A549 (cell line): ENCODE measurements at regions not wholly inside any gene's neighbourhood (a gene's known extent, or its start where the extent isn't known, plus 50 kb on each side); places are given as distances from the start of the nearest gene placed in this dataset.

Source experiments
- ATAC-seq, 2 experiments: fragments of 200-7000 bp in 1 of 2; fragments of >200 bp in 1 of 2; cut with Nextera tagmentation in 1 of 2; cut with Tn5 transposase in 1 of 2; 3 replicates each; pipeline versions ENCODE4 v1.8.0 to v1.9.1; 2018 to 2020; ENCODE audit warnings: mild to moderate bottlenecking in 1 of 2, moderate library complexity in 1 of 2
- CTCF ChIA-PET: fragments of 300-600 bp; sonication (Branson Sonifier 250); formaldehyde crosslinking; extraction: SDS; loops from one replicate; lab custom pipeline; 2021; ENCODE audit warnings: antibody characterized with exemption, inconsistent platforms; lab: Yijun Ruan, JAX
- POLR2A ChIA-PET: fragments of 350-600 bp; formaldehyde crosslinking; extraction: SDS; loops from one replicate; lab custom pipeline; 2021; ENCODE audit warnings: antibody characterized with exemption, inconsistent platforms; lab: Yijun Ruan, JAX
- DNase-seq, 2 experiments: peaks; one replicate each; pipeline versions ENCODE4 v3.0.0 to v3.0.0-alpha.2; 2011 to 2016; ENCODE audit warnings: low read depth in 1 of 2, low spot score in 1 of 2
- FAIRE-seq: peaks from 2 replicates; lab custom pipeline; 2011; peaks lifted over from hg19 to GRCh38; lab: Jason Lieb, UNC
- H3K27ac ChIP-seq, 2 experiments: fragments of >200 bp; sonication (Bioruptor Twin); formaldehyde crosslinking; 3 replicates each; pipeline ENCODE4 v1.5.1; 2016 to 2017
- H3K4me1 ChIP-seq: fragments of >200 bp; sonication (Bioruptor Twin); formaldehyde crosslinking; 3 replicates; pipeline ENCODE4 v1.6.1; 2016
- H3K4me2 ChIP-seq: fragments of >200 bp; sonication (Bioruptor Twin); formaldehyde crosslinking; 3 replicates; pipeline ENCODE4 v1.6.1; 2016
- H3K4me3 ChIP-seq: fragments of >200 bp; sonication (Bioruptor Twin); formaldehyde crosslinking; 3 replicates; pipeline ENCODE4 v1.5.1; 2016
- H3K9me3 ChIP-seq: fragments of >200 bp; sonication (Bioruptor Twin); formaldehyde crosslinking; 3 replicates; pipeline ENCODE4 v1.6.1; 2016
- CBX2 ChIP-seq: fragments of 200-600 bp; sonication (generic); IDR thresholded peaks from 2 replicates; pipeline ENCODE4 v1.6.1; 2016; ENCODE audit warnings: low read depth, mild to moderate bottlenecking, borderline replicate concordance
- CBX8 ChIP-seq: fragments of 200-600 bp; sonication (generic); IDR thresholded peaks from 2 replicates; pipeline ENCODE4 v1.6.1; 2016
- CEBPB ChIP-seq, 2 experiments: fragments of >200 bp in 1 of 2; sonication (Bioruptor Twin) in 1 of 2; formaldehyde crosslinking in 1 of 2; IDR thresholded peaks; 2 replicates each; pipeline ENCODE4 v1.6.1; 2012 to 2016
- E2F6 ChIP-seq: IDR thresholded peaks from 2 replicates; pipeline ENCODE4 v1.6.1; 2012; ENCODE audit warnings: low read depth, borderline replicate concordance
- EHMT2 ChIP-seq: fragments of 200-600 bp; sonication (generic); IDR thresholded peaks from 2 replicates; pipeline ENCODE4 v1.6.1; 2016; ENCODE audit warnings: antibody characterized with exemption, low read depth, mild to moderate bottlenecking, moderate library complexity
- EP300 ChIP-seq, 2 experiments: fragments of >200 bp; sonication (Bioruptor Twin); formaldehyde crosslinking; IDR thresholded peaks; 2 replicates in 1 of 2; 3 replicates in 1 of 2; pipeline ENCODE4 v1.6.1; 2016 to 2017
- ESRRA ChIP-seq: fragments of 150-350 bp; IDR thresholded peaks from 2 replicates; pipeline ENCODE4 v1.6.1; 2014; ENCODE audit warnings: mild to moderate bottlenecking, low read length, borderline replicate concordance
- FOXS1 ChIP-seq: fragments of 250-450 bp; sonication (Bioruptor Pico); IDR thresholded peaks from 2 replicates; pipeline ENCODE4 v1.5.0; 2020; ENCODE audit warnings: mild to moderate bottlenecking, moderate library complexity
- HES2 ChIP-seq: fragments of >200 bp; sonication (Bioruptor Twin); formaldehyde crosslinking; IDR thresholded peaks from 2 replicates; pipeline ENCODE4 v1.6.1; 2016
- HEYL ChIP-seq: fragments of 250-450 bp; sonication (Bioruptor Pico); IDR thresholded peaks from 2 replicates; pipeline ENCODE4 v1.8.0; 2021; ENCODE audit warnings: mild to moderate bottlenecking, moderate library complexity
- HOXA7 ChIP-seq: fragments of 250-450 bp; sonication (Bioruptor Pico); IDR thresholded peaks from 2 replicates; pipeline ENCODE4 v1.5.0; 2020; ENCODE audit warnings: mild to moderate bottlenecking, moderate library complexity
- KDM1A ChIP-seq: fragments of 200-600 bp; sonication (generic); IDR thresholded peaks from 2 replicates; pipeline ENCODE4 v1.6.1; 2016; ENCODE audit warnings: low read depth, mild to moderate bottlenecking
- KDM5A ChIP-seq: fragments of 200-600 bp; sonication (generic); IDR thresholded peaks from 2 replicates; pipeline ENCODE4 v1.6.1; 2016; ENCODE audit warnings: antibody characterized with exemption, mild to moderate bottlenecking
- MAX ChIP-seq: IDR thresholded peaks from 2 replicates; pipeline ENCODE4 v1.6.1; 2012
- MAZ ChIP-seq: fragments of 150-350 bp; IDR thresholded peaks from 2 replicates; pipeline ENCODE4 v1.6.1; 2014; ENCODE audit warnings: antibody characterized with exemption, low read depth, low read length, borderline replicate concordance
- MYC ChIP-seq: IDR thresholded peaks from 2 replicates; pipeline ENCODE4 v1.6.1; 2012; ENCODE audit warnings: mild to moderate bottlenecking, inconsistent platforms, low read length, improper control_type of control experiment, borderline replicate concordance
- NFE2L2 ChIP-seq: fragments of 150-350 bp; conservative IDR thresholded peaks from 2 replicates; pipeline ENCODE4 v1.6.1; 2014; ENCODE audit warnings: low read length
- NR3C1 ChIP-seq: fragments of >200 bp; sonication (Bioruptor Twin); formaldehyde crosslinking; IDR thresholded peaks from 3 replicates; pipeline ENCODE4 v1.6.1; 2017
- POLR2AphosphoS2 ChIP-seq: conservative IDR thresholded peaks from 2 replicates; pipeline ENCODE4 v1.6.1; 2012; ENCODE audit warnings: low read length, improper control_type of control experiment, inconsistent platforms
- RARB ChIP-seq: fragments of 250-450 bp; sonication (Bioruptor Pico); IDR thresholded peaks from 2 replicates; pipeline ENCODE4 v1.8.0; 2021; ENCODE audit warnings: mild to moderate bottlenecking, moderate library complexity
- RCOR1 ChIP-seq: fragments of 150-350 bp; IDR thresholded peaks from 2 replicates; pipeline ENCODE4 v1.6.1; 2014; ENCODE audit warnings: antibody characterized with exemption, low read length, low read depth
- REST ChIP-seq: fragments of 200-600 bp; sonication (generic); IDR thresholded peaks from 2 replicates; pipeline ENCODE4 v1.6.1; 2016; ENCODE audit warnings: antibody characterized with exemption, mild to moderate bottlenecking, moderate library complexity
- RFX5 ChIP-seq: fragments of 450-650 bp; IDR thresholded peaks from 2 replicates; pipeline ENCODE4 v1.7.1; 2014; ENCODE audit warnings: antibody characterized with exemption, mild to moderate bottlenecking, moderate library complexity
- RNF2 ChIP-seq: fragments of 200-600 bp; sonication (generic); IDR thresholded peaks from 2 replicates; pipeline ENCODE4 v1.6.1; 2016; ENCODE audit warnings: low read depth, mild to moderate bottlenecking, antibody characterized with exemption, moderate library complexity, borderline replicate concordance
- SMC3 ChIP-seq: fragments of >200 bp; sonication (Bioruptor Twin); formaldehyde crosslinking; IDR thresholded peaks from 3 replicates; pipeline ENCODE4 v1.6.1; 2018; ENCODE audit warnings: inconsistent platforms
- SREBF2 ChIP-seq: fragments of 450-650 bp; IDR thresholded peaks from 2 replicates; pipeline ENCODE4 v1.6.1; 2014; ENCODE audit warnings: mild to moderate bottlenecking, moderate library complexity
- TFCP2L1 ChIP-seq: fragments of 250-450 bp; sonication (Bioruptor Pico); IDR thresholded peaks from 2 replicates; pipeline ENCODE4 v1.5.0; 2021; ENCODE audit warnings: mild to moderate bottlenecking
- TP53 ChIP-seq: fragments of 250-450 bp; sonication (Bioruptor Pico); IDR thresholded peaks from 2 replicates; pipeline ENCODE4 v1.5.0; 2021; ENCODE audit warnings: mild to moderate bottlenecking, moderate library complexity
- USF2 ChIP-seq: fragments of 450-650 bp; IDR thresholded peaks from 2 replicates; pipeline ENCODE4 v1.6.1; 2014; ENCODE audit warnings: antibody characterized with exemption
- ZC3H11A ChIP-seq: fragments of 450-650 bp; IDR thresholded peaks from 2 replicates; pipeline ENCODE4 v1.6.1; 2014; ENCODE audit warnings: antibody characterized with exemption, mild to moderate bottlenecking
- WGBS: methylation state at CpG from one replicate; pipeline ENCODE4 v1.1.6; 2017; ENCODE audit errors: missing lambda C conversion rate; 5-methylcytosine and 5-hydroxymethylcytosine counted together

- POLR2A ChIA-PET = interaction anchor here (0.6 kb wide), 1 partner anchor 9 kb away, joined by 3 read pairs; no protein-coding TSS in a partner anchor
- TF ChIP-seq CBX2 = no peak
- no peak for TF ChIP-seq KDM5A
- no peak for TF ChIP-seq E2F6
- TF ChIP-seq MAZ = no peak
- no peak for TF ChIP-seq RCOR1
- no peak for TF ChIP-seq SREBF2
- TF ChIP-seq HES2 = no peak
- CTCF ChIA-PET = interaction anchor here (0.6 to 1.2 kb wide), 5 partner anchors 11 to 240 kb away, joined by 3 to 4 read pairs (median 4); no protein-coding TSS in a partner anchor
- no peak overlapping the region for H3K4me2 ChIP-seq
- peaks cover 25% of the 10 kb centered on the region for H3K4me1 ChIP-seq
- DNase-seq = no peak
- no peaks in the 10 kb centered on the region for H3K9me3 ChIP-seq
- peak overlapping the region; percentile 0 to 7; a peak in 2 of 6 replicates for H3K27ac ChIP-seq
- ATAC-seq = no peak; a peak in 1 of 6 replicates
- FAIRE-seq = no peak
- no peak overlapping the region for H3K4me3 ChIP-seq
Measured at GRCh38 chr7:131147604-131148003, 180.1 kb upstream of the MKLN1 start.

- H3K27ac ChIP-seq = peak overlapping the region; percentile 7 to 10; a peak in 2 of 6 replicates
- no peak for FAIRE-seq
- peaks cover 25% of the 10 kb centered on the region for H3K4me1 ChIP-seq
- TF ChIP-seq POLR2AphosphoS2 = no peak
- no peak for TF ChIP-seq KDM1A
- TF ChIP-seq EHMT2 = no peak
- no peak for TF ChIP-seq RFX5
- no peak for TF ChIP-seq KDM5A
- TF ChIP-seq TP53 (CRISPR knock-in tag) = no peak
- TF ChIP-seq CBX2 = no peak
- TF ChIP-seq NR3C1 = no peak
- TF ChIP-seq CEBPB (IDR thresholded peaks at IDR 0.05) = no peak
- no peak for TF ChIP-seq TFCP2L1 (CRISPR knock-in tag)
- no peak for TF ChIP-seq RNF2
- TF ChIP-seq NFE2L2 = no peak
- TF ChIP-seq RARB (CRISPR knock-in tag) = no peak
- H3K4me2 ChIP-seq = no peak overlapping the region
- DNase-seq = no peak
- POLR2A ChIA-PET = no interaction called here
- H3K9me3 ChIP-seq = no peaks in the 10 kb centered on the region
- no peak for ATAC-seq
- 90% methylated on average over 4 of the region's 4 CpGs for WGBS
- H3K4me3 ChIP-seq = no peak overlapping the region
- CTCF ChIA-PET = interaction anchor here (0.6 to 1.2 kb wide), 4 partner anchors 26 to 231 kb away, joined by 3 to 4 read pairs (median 3); no protein-coding TSS in a partner anchor
Measured at GRCh38 chr7:131148258-131148657, 179.4 kb upstream of the MKLN1 start.

- no peaks in the 10 kb centered on the region for H3K9me3 ChIP-seq
- H3K4me1 ChIP-seq = peaks cover 25% of the 10 kb centered on the region
- ChIA-PET CTCF (interaction anchor here (1.2 kb wide), 1 partner anchor 27 kb away, joined by 3 read pairs; no protein-coding TSS in a partner anchor), POLR2A (no interaction called here)
- peak; percentile 18 for FAIRE-seq
- WGBS = 86% methylated on average over 10 of the region's 10 CpGs
- no peak for TF ChIP-seq FOXS1 (CRISPR knock-in tag)
- TF ChIP-seq POLR2AphosphoS2 = no peak
- no peak for TF ChIP-seq ZC3H11A
- TF ChIP-seq REST = no peak
- no peak for TF ChIP-seq MYC
- TF ChIP-seq EP300 (IDR thresholded peaks at IDR 0.05) = no peak
- TF ChIP-seq TFCP2L1 (CRISPR knock-in tag) = no peak
- no peak for TF ChIP-seq CBX8
- TF ChIP-seq HOXA7 (CRISPR knock-in tag) = no peak
- TF ChIP-seq ESRRA = no peak
- TF ChIP-seq USF2 = no peak
- TF ChIP-seq HEYL = no peak
- no peak for TF ChIP-seq SMC3
- TF ChIP-seq MAX = no peak
- TF ChIP-seq, all 56 proteins: peak for 0
- ATAC-seq (no peak), DNase-seq (no peak)
- Histone ChIP-seq H3K27ac (peak overlapping the region in 1 of 2 experiments; percentile 10; a peak in 1 of 6 replicates), H3K4me2 (no peak overlapping the region), H3K4me3 (no peak overlapping the region)
Measured at GRCh38 chr7:131148708-131149428, 178.8 kb upstream of the MKLN1 start.
